Karpas-422 (cell line): ENCODE measurements at regions not wholly inside any gene's neighbourhood (a gene's known extent, or its start where the extent isn't known, plus 50 kb on each side); places are given as distances from the start of the nearest gene placed in this dataset.

Experiments used
- DNase-seq: peaks from one replicate; pipeline ENCODE4 v3.0.0-alpha.2; 2015
- H2AFZ ChIP-seq: fragments of 200-600 bp; sonication (generic); 2 replicates; pipeline ENCODE4 v1.6.1; 2014; ENCODE audit warnings: antibody characterized with exemption, low read length, mixed read lengths
- H3K27ac ChIP-seq: fragments of 200-600 bp; sonication (generic); 2 replicates; pipeline ENCODE4 v1.5.1; 2014; ENCODE audit warnings: mild to moderate bottlenecking, low read length, moderate library complexity
- H3K27me3 ChIP-seq: fragments of 200-600 bp; sonication (generic); 2 replicates; pipeline ENCODE4 v1.6.1; 2014; ENCODE audit warnings: low read length, mixed read lengths
- H3K36me3 ChIP-seq: fragments of 200-600 bp; sonication (generic); 2 replicates; pipeline ENCODE4 v1.6.1; 2014; ENCODE audit warnings: low read length, mixed read lengths; ENCODE audit not compliant: insufficient read depth
- H3K4me1 ChIP-seq: fragments of 200-600 bp; sonication (generic); 2 replicates; pipeline ENCODE4 v1.6.1; 2014; ENCODE audit warnings: mild to moderate bottlenecking, low read length, mixed read lengths
- H3K4me2 ChIP-seq: fragments of 200-600 bp; sonication (generic); 2 replicates; pipeline ENCODE4 v1.6.1; 2014; ENCODE audit warnings: low read length, low read depth, mild to moderate bottlenecking; ENCODE audit not compliant: poor library complexity, severe bottlenecking
- H3K4me3 ChIP-seq: fragments of 200-600 bp; sonication (generic); 2 replicates; pipeline ENCODE4 v1.5.1; 2014; ENCODE audit warnings: mild to moderate bottlenecking, antibody characterized with exemption, low read length, mixed read lengths
- H3K79me2 ChIP-seq: fragments of 200-600 bp; sonication (generic); 2 replicates; pipeline ENCODE4 v1.6.1; 2014; ENCODE audit warnings: mild to moderate bottlenecking, low read length, mixed read lengths
- H3K9ac ChIP-seq: fragments of 200-600 bp; sonication (generic); 2 replicates; pipeline ENCODE4 v1.6.0; 2014; ENCODE audit warnings: low read length
- H3K9me2 ChIP-seq: fragments of 200-600 bp; sonication (generic), shearing (Covaris generic); replicated peaks from 2 replicates; pipeline ENCODE4 v1.6.0; 2014; ENCODE audit warnings: mild to moderate bottlenecking, low read length, moderate library complexity; ENCODE audit not compliant: insufficient read depth
- H3K9me3 ChIP-seq: fragments of 300-700, 200-600 bp; sonication (generic); 2 replicates; pipeline ENCODE4 v1.6.1; 2014; ENCODE audit warnings: low read length, mixed read lengths
- H4K20me1 ChIP-seq: fragments of 200-600 bp; sonication (generic); 2 replicates; pipeline ENCODE4 v1.6.1; 2014; ENCODE audit warnings: mild to moderate bottlenecking, antibody characterized with exemption, low read length, low read depth; ENCODE audit not compliant: insufficient read depth

- Histone ChIP-seq H3K79me2 (no peaks in the 10 kb centered on the region), H2AFZ (no peak overlapping the region), H3K9me2 (no peaks in the 10 kb centered on the region), H3K9ac (no peak overlapping the region), H3K36me3 (no peaks in the 10 kb centered on the region), H3K4me3 (no peak overlapping the region), H3K4me2 (no peak overlapping the region), H3K4me1 (no peaks in the 10 kb centered on the region), H3K27ac (no peak overlapping the region), H3K27me3 (no peaks in the 10 kb centered on the region), H4K20me1 (no peaks in the 10 kb centered on the region), H3K9me3 (no peaks in the 10 kb centered on the region)
- DNase-seq: no peak
Measured at GRCh38 chr4:17397611-17398010, 114.3 kb downstream of the QDPR start.

GRCh38 chr4:17385403-17385802, 126.5 kb downstream of the QDPR start:
- H3K4me1 ChIP-seq: peaks cover 6% of the 10 kb centered on the region
- no peaks in the 10 kb centered on the region for H4K20me1 ChIP-seq
- H3K4me3 ChIP-seq: no peak overlapping the region
- no peak overlapping the region for H3K9ac ChIP-seq
- no peaks in the 10 kb centered on the region for H3K36me3 ChIP-seq
- peak; percentile 42 for DNase-seq
- H3K4me2 ChIP-seq: no peak overlapping the region
- H3K27me3 ChIP-seq: no peaks in the 10 kb centered on the region
- H3K27ac ChIP-seq: no peak overlapping the region
- peak overlapping the region; percentile 65; the same call in 1 of the 2 replicates for H2AFZ ChIP-seq
- no peaks in the 10 kb centered on the region for H3K9me2 ChIP-seq
- H3K9me3 ChIP-seq: no peaks in the 10 kb centered on the region
- no peaks in the 10 kb centered on the region for H3K79me2 ChIP-seq

- H3K9me3 ChIP-seq: no peaks in the 10 kb centered on the region
- peaks cover 6% of the 10 kb centered on the region for H3K4me1 ChIP-seq
- no peak overlapping the region for H2AFZ ChIP-seq
- no peaks in the 10 kb centered on the region for H3K36me3 ChIP-seq
- no peak overlapping the region for H3K4me2 ChIP-seq
- no peaks in the 10 kb centered on the region for H3K9me2 ChIP-seq
- no peaks in the 10 kb centered on the region for H3K79me2 ChIP-seq
- H3K9ac ChIP-seq: no peak overlapping the region
- H3K27me3 ChIP-seq: no peaks in the 10 kb centered on the region
- H3K4me3 ChIP-seq: no peak overlapping the region
- no peak overlapping the region for H3K27ac ChIP-seq
- no peak for DNase-seq
- H4K20me1 ChIP-seq: no peaks in the 10 kb centered on the region
Measured at GRCh38 chr4:17380347-17380746, 131.5 kb downstream of the QDPR start.

- H3K4me1 ChIP-seq: no peaks in the 10 kb centered on the region
- H2AFZ ChIP-seq: no peak overlapping the region
- no peaks in the 10 kb centered on the region for H3K27me3 ChIP-seq
- H3K27ac ChIP-seq: no peak overlapping the region
- H3K4me2 ChIP-seq: no peak overlapping the region
- no peak overlapping the region for H3K4me3 ChIP-seq
- no peaks in the 10 kb centered on the region for H3K36me3 ChIP-seq
- H3K9me3 ChIP-seq: no peaks in the 10 kb centered on the region
- no peaks in the 10 kb centered on the region for H3K9me2 ChIP-seq
- no peaks in the 10 kb centered on the region for H4K20me1 ChIP-seq
- no peak overlapping the region for H3K9ac ChIP-seq
- no peak for DNase-seq
- no peaks in the 10 kb centered on the region for H3K79me2 ChIP-seq
Measured at GRCh38 chr4:17376205-17376604, 135.7 kb downstream of the QDPR start.

- Histone ChIP-seq H3K9me2 (no peaks in the 10 kb centered on the region), H2AFZ (no peak overlapping the region), H3K36me3 (no peaks in the 10 kb centered on the region), H3K9ac (no peak overlapping the region), H3K79me2 (no peaks in the 10 kb centered on the region), H3K9me3 (no peaks in the 10 kb centered on the region), H3K27me3 (no peaks in the 10 kb centered on the region), H3K4me2 (no peak overlapping the region), H3K4me1 (no peaks in the 10 kb centered on the region), H4K20me1 (no peaks in the 10 kb centered on the region), H3K27ac (no peak overlapping the region), H3K4me3 (no peak overlapping the region)
- DNase-seq: no peak
Measured at GRCh38 chr4:17373666-17374065, 138.2 kb downstream of the QDPR start.

GRCh38 chr4:17370818-17371217, 141.1 kb downstream of the QDPR start:
- Histone ChIP-seq H3K27ac (no peak overlapping the region), H3K4me3 (no peak overlapping the region), H3K9ac (no peak overlapping the region), H3K27me3 (no peaks in the 10 kb centered on the region), H3K4me2 (no peak overlapping the region), H3K4me1 (no peaks in the 10 kb centered on the region), H3K9me3 (no peaks in the 10 kb centered on the region), H3K36me3 (no peaks in the 10 kb centered on the region), H3K9me2 (no peaks in the 10 kb centered on the region), H4K20me1 (no peaks in the 10 kb centered on the region), H2AFZ (no peak overlapping the region), H3K79me2 (no peaks in the 10 kb centered on the region)
- DNase-seq: no peak

- no peaks in the 10 kb centered on the region for H3K9me2 ChIP-seq
- no peak overlapping the region for H2AFZ ChIP-seq
- no peak for DNase-seq
- H3K27me3 ChIP-seq: no peaks in the 10 kb centered on the region
- H3K4me2 ChIP-seq: no peak overlapping the region
- no peaks in the 10 kb centered on the region for H3K79me2 ChIP-seq
- no peaks in the 10 kb centered on the region for H4K20me1 ChIP-seq
- no peaks in the 10 kb centered on the region for H3K9me3 ChIP-seq
- H3K9ac ChIP-seq: no peak overlapping the region
- H3K4me3 ChIP-seq: no peak overlapping the region
- H3K36me3 ChIP-seq: no peaks in the 10 kb centered on the region
- H3K4me1 ChIP-seq: no peaks in the 10 kb centered on the region
- no peak overlapping the region for H3K27ac ChIP-seq
Measured at GRCh38 chr4:17368408-17368807, 143.5 kb downstream of the QDPR start.

- Histone ChIP-seq H3K4me3 (no peak overlapping the region), H3K27ac (no peak overlapping the region), H3K4me2 (no peak overlapping the region), H4K20me1 (no peaks in the 10 kb centered on the region), H3K9me3 (no peaks in the 10 kb centered on the region), H3K27me3 (no peaks in the 10 kb centered on the region), H3K79me2 (no peaks in the 10 kb centered on the region), H2AFZ (no peak overlapping the region), H3K9me2 (no peaks in the 10 kb centered on the region), H3K9ac (no peak overlapping the region), H3K36me3 (no peaks in the 10 kb centered on the region), H3K4me1 (no peaks in the 10 kb centered on the region)
- DNase-seq: no peak
Measured at GRCh38 chr4:17367201-17367600, 144.7 kb downstream of the QDPR start.

- Histone ChIP-seq H3K27me3 (no peaks in the 10 kb centered on the region), H3K27ac (no peak overlapping the region), H3K79me2 (no peaks in the 10 kb centered on the region), H3K4me1 (no peaks in the 10 kb centered on the region), H3K9me3 (no peaks in the 10 kb centered on the region), H3K4me3 (no peak overlapping the region), H3K36me3 (no peaks in the 10 kb centered on the region), H3K9ac (no peak overlapping the region), H3K4me2 (no peak overlapping the region), H3K9me2 (no peaks in the 10 kb centered on the region), H2AFZ (no peak overlapping the region), H4K20me1 (no peaks in the 10 kb centered on the region)
- no peak for DNase-seq
Measured at GRCh38 chr4:17366496-17366895, 145.4 kb downstream of the QDPR start.
